AML-193 (cell line): ENCODE measurements at regions not wholly inside any gene's neighbourhood (a gene's known extent, or its start where the extent isn't known, plus 50 kb on each side); places are given as distances from the start of the nearest gene placed in this dataset.
"Not testable (repeated sequence)": the region's sequence is repeated elsewhere in the genome, so short reads cannot be mapped to it uniquely, and the experiment has no call there.

ENCODE experiments used
- DNase-seq, 2 experiments: peaks; one replicate each; lab custom pipeline; 2025; lab: John Stamatoyannopoulos, UW

DNA sequence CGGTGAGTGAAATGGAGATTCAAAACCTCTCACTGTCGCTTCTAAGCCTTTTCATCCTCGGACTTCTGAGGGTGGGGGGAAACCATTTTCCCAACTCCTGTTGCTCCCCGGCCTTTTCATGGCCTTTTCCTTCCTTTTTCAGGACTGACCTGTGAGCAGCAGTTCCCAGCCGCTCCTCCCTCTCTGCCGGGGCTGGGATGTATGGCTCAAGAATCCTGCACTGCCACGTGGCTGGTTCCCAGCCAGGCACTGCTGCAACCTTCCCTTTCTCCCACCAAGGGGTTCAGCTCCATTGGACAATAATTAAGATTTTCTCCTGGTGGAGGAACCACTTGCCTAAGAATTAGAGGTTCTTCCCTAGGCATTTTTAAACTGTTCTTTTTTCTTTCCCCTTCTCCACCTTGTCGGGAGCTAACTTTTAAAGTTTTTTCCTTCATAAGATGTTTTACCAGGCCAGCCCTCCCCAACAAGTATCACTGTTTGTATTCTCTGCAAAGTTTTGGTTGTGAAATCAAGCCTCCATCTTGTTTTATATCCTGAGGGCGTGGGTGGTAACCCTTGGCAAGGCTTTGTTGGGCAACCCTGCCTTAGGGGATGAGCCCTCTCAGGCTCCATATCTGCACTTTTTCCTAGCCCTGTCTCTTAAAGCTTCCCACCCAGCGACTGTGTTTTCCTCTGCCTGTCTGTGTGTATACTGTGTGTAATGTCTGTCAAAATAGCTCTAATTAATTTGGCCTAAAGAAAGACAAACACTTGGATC, 1166.6 kb upstream of the ADGRL2 start:
- no peak for DNase-seq

DNA sequence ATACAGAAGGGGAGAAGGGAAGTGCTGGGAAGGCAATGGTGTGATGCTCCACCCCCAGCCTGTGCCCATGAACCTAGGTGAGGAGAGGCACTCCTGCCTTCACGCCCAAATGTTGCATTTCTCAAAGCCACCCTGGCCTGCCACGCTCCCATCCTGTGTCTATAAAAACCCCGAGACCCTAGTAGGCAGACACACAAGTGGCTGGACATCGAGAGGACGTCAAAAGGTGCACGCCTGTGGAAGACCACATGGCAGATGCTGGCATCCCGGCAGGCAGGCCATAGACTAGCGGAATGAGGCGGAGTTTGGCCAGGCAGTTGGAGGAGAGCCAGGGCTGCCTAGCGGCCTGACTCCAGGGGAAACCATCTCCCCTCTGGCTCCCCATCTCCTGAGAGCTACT, 1168.5 kb upstream of the ADGRL2 start:
- no peak for DNase-seq

DNA sequence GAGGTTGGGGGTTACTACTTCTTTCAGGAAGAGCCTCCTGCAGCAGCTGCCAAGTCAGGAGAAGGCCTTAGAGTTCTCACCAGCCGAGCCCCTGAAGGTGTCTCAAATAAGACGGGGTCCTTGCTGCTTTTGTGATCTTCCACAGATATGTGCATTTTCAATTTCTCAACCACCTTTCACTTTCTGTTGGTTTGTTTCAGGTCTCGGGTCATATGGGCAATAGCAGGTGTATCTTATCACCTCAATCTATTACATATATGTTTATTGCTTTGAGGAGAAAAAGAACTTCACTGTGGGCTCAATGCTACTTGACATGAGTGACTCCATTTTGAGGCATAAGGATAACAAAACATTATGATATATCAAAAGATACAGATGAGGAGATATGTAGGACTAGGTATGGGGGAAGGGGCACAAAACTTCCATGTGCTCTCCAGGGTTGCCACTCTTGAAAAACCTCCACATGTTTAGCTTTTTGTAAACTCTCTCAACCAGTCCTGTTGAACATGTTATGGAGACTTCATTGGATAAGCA, 1171.4 kb upstream of the ADGRL2 start:
- DNase-seq = no peak

DNA sequence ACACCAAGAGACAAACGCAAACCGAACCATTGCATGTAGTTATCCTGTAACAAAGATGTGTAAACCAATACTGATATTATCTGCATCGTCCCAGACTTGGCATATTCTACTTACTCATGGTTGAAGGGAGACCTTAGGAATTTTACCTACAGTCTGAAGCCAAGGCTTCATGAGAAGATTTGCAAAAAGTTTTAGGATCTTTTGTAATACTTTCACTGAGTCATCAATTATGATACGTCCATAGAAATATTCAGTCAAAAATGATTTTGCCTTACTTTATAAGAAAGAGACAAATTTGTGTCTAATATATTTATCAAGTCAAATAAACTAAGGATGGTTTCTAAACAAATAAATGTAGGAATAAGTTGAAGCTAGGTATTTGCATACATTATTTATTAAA, 1176.1 kb upstream of the ADGRL2 start:
- DNase-seq = no peak

DNA sequence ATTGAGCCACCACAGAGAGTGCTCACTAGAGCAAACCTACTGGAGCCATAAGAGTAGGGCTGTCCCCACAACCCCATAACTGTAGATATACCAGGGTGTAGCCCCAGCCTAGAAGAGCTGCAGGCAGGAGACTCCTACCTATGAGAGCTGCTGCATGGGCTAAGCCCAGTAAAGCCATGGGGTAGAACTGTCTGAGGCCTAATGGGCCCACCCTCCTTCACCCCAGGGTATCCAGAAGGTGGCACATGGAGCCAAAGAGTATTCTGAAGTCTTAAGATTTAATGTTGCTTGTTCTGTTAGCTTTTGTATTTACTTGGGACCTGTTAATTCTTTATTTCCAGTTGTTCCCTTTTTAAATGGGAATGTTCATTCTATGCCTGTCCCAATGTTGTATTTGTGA, 1193.7 kb upstream of the ADGRL2 start:
- no peak for DNase-seq

DNA sequence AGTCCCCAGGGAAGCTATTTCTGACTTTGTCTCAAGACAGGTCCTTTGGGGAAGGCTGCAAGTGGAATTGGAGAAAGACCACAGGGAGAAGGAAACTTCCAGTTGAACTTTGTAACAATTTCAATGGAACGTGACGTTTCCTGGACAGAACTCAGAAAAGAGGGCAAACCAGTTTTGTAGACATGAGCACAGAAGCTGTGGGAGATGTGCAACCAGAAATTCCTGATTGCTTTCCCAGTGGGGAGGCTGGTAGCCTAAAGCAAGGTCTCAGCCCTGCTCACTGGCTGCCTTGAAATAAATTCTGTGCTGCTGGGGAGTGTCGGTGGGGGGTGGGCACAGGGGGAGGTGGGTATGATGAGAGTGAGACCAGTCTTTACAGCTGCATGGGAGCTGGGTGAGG, 1206.7 kb upstream of the ADGRL2 start:
- DNase-seq = no peak

DNA sequence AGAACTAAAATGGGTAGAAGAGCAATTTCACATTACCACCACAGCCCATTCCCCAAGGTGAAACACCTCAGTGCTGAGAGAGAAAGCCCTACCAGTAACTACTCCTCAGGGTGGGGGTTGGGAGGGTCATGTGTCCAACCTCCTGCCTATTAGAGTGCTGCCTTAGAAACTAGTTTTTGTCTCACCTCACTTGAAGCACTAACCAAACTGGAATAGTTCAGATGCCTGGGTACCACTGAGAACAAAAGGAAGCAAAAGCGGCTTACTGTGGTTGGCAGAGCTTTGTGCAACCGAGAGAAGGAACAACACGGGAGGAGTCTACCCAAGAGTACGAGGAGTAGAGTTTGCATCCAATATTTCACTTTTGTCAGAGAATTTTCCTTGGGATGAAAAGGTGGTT, 1207.5 kb upstream of the ADGRL2 start:
- DNase-seq = no peak

DNA sequence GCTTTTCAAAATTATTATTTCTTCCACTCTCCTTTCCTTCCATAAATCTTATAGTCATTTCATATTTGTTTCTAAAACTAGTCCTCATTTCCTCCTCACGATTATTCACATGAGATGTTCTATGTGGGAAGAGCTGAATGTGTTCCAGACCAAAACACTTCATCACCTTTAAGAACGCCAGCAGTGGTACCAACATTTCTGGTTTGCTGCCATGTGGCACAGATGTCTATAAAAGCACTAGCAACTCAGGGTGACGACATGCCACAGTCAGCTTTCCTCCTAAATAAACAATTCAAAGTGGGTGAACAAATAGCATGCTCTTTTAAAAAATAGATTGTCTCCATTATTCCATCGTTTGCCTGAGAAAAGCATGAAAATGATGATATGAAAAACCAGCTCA, 1217.8 kb upstream of the ADGRL2 start:
- DNase-seq = no peak

DNA sequence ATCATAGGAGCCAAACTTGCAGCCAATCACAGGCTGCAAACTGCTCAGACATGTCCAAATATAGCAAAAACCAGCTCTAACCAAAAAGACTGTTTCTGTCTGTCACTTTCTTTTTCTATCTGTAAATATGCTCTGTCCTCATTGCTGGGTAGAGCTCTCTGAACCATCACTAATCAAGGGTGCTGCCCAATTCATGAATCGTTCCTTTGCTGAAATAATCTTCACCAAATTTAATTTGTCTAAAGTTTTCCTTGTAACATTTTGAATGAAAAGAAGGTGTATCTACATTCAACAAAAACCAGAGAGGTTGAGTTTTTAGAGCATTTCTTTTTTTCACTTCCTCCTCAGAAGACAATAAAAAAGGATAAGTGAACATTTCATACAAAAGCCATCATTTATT, 1221.7 kb upstream of the ADGRL2 start:
- no peak for DNase-seq

DNA sequence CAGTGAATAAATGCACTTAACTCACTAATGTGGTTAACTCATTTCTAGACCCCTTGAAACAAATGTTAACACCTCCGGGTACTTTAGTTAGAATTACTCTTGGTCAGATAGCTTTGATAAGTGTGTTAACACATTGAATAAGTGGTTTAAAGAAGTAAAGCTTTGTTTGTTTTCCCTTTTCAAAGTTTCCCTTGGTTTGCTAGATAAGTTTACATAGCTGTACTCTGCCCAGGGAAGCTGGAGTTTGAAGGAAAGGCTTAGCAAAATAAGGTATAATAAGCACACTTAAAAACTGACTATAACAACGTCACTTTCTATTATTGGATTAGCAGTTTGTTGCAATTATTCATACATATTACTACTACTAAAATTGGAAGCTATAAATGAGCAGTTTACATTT, 1233.9 kb upstream of the ADGRL2 start:
- no peak for DNase-seq

DNA sequence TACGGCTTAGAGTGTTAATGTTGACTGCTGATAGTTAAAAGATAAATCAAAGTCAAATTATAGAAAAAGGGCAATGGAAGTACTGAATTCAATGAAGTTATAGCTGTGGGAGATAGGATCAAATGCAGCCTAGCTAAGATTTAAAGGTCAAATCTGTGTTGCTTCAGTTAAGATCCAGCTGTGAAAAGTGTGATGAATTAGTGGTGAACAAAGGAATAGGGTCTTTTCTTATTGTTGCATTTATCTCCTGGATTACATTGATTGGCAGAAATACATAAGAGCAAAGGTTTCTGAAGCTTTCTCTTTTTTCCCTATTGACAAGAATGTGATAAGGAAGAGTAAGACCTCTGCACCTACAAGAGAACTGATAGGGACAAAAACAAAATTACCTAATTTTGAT, 1234.6 kb upstream of the ADGRL2 start:
- DNase-seq = no peak

DNA sequence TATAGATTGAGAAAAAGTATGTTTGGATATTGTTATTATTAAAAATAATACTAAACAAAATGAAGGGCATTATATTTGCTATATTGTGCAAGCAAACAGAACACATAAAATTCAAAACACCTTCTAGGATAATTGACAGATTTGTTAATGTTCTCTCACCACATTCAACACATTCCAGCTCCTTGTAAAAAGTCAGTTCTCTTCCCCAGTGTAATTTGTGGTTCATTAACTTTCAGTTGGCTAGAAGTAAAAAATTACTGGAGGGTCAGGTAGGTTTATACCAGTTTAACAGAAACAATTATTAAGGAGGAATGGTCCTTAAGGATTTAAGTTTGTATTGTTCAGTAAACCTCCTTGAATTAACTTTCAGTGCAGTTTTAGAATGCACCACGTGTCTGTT, 1235.3 kb upstream of the ADGRL2 start:
- DNase-seq = no peak

DNA sequence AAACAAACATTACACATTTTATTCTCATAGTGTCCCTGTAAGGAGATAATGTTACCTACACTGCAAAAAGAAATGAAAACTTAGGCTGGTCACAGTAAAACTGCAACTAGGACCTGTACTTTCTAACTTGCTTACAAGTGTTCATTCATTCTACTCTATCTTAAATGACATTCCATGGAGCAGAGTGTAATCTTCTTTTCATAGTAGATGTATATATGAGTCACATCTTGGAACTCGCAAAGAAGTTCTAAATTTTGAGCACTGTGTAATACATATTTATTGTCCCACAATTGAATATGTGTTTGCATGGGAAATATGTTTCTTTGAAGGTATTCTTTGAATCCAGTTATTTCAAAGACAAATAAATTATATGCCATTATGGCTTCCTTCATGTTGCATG, 1258.5 kb upstream of the ADGRL2 start:
- DNase-seq = no peak

DNA sequence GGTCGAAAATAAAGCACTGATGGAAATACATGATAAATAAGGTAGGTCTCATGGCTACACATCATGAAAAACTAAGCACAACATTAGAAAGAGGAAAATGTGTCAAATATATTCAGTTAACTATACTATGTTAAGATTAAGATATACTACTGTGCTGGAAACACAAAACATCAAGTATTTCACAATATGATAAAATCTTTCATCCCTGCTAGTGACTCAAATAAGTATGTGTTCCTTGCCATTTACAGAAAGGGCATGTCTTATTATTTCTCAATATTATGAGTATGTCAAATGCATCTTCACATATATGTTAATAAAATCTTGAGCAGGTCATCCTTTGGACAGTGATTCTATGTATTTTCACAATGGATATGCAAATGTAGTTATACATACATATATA, 1260.1 kb upstream of the ADGRL2 start:
- no peak for DNase-seq

DNA sequence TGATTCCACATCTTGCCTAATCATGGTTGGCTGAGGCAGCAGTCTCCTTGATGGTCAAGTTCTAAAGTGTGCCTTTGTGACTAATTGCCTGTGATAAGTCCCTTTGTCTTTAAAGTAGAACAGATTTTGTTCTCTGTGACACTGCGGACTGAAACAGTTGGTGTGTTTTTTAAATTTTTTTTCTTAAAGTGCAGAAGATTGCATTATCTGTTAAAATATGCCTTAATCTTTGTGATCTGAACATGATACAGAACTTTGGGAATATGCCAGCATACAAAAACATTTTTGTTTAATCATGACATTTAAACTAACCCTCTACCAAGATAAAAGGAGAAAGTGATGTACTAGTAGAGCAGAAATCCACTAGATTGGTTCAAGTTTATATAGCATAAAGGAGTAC, 1260.6 kb upstream of the ADGRL2 start:
- no peak for DNase-seq

DNA sequence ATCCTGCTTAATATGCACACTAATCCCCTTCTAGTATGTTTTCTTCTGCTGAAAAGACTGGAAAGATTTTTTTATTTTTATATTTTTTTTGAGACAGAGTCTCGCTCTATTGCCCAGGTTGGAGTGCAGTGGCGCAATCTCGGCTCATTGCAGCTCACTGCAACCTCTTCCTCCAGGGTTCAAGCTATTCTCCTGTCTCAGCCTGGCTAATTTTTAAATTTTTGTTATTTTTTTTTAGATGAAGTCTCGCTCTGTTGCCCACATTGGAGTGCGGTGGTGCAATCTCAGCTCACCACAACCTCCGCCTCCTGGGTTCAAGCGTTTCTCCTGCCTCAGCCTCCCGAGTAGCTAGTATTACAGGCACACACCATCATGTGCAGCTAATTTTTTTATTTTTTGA, 1261.4 kb upstream of the ADGRL2 start:
- DNase-seq = not testable (repeated sequence)

DNA sequence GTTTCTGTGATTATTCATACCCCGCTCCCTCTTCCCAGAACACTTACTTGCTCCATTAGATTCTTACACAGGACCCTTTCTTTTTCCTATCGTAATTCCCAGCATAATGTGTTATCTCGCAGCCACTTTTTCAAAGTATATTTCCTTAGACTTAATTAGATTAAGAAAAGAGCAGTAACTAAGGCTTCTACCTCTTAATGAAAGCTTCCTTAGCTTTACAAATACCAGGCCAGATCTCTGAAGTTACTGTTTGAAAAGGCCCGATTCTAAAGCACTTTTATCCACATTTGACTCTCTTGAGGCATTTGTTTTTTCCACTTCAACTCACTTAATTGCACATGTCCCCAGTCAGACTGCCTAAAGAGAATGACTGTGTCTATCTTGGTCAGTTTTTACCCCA, 1264.3 kb upstream of the ADGRL2 start:
- no peak for DNase-seq

DNA sequence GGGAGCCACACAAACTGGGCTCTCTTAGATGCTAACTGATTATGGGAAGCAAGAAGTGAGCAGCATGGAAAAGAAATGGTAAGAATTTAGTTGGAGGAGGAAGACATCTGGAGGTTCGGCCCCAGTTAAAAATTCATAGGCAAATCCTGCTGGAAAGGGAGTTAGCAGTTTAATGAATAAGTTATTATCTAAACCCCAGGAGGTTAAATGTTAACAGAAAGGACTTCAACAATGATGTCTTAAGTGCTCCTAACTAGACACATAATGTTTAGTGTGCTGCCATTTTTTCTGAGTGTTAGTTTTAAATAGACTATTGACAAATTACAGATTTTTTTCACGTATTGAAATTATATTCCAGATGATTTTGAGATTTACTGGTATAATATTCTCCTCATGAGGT, 1265.3 kb upstream of the ADGRL2 start:
- DNase-seq = no peak

DNA sequence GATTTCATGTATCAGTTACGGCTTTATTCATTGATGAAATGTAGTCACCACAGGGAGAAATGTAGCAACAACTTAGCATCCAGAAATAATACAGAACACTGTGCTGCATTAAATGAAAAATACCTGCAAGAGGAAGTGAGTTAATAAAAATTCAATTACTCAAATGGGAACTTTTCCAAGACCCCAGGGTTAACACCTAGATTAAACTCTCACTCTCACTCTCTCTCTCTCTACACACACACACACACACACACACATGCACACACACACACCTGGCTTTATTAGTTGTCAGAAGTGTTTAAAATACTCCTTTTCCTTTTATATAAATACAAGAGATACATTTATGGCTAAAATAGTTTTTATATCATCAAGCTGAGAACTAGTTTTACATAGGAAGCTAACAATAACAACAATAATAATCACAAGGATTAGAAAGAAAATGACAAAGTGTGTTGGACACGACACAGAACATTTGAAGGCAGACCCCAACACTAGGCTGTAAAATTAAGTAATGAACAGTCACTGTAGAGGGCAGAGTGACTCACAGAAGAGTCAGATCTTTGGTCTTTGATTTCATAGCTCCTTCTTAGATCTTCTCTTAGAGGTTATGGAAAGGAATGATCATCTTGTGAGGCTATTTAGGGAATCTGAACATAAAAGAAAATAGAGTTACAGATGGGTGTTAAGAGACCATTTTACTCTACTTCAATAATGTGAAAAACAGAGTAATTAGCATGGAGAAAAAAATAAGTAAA, 1266.0 kb upstream of the ADGRL2 start:
- no peak for DNase-seq

DNA sequence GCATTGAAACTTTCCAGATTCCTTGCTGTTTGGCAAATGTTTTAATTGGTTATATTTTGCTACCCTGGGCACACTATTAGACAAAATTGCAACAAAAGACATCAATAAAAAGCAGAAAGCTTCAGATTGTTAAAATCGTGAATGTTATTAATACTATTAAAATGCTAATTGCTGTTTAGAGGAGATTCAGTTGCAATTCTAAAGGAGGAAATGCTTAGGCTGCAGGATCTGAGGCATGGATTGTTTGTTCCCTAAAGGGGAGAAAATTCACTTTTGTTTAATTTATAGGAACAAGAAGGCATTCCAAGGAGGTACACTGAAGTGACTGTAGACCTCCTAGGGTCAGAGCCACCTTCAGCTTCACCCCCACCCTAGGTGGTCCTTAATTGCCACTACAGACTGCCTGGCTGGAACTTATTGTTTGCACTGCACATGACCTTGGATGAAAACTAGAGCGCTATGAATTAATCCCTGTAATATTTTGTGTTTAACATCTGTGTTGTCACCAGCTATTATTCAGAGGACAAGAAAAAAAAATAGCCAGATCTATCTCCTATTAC, 1266.9 kb upstream of the ADGRL2 start:
- no peak for DNase-seq

DNA sequence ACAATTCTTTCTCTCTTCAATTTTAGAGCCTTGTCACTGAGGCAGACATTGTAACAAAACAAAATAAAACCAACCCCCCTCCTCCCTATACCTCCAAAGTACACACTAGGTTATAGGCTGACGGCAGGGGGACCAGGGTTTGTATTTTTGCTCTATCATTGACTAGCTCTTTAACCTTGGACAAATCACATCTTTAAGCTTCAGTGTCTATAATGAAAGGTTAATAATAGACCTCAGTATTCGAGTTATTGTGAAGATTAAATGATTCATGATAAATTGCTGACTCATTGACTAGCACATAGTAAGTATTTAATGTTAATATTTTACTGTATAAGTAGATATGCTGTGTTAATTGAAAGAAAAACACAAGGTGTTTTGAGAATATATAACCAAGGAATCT, 1267.6 kb upstream of the ADGRL2 start:
- DNase-seq = no peak

DNA sequence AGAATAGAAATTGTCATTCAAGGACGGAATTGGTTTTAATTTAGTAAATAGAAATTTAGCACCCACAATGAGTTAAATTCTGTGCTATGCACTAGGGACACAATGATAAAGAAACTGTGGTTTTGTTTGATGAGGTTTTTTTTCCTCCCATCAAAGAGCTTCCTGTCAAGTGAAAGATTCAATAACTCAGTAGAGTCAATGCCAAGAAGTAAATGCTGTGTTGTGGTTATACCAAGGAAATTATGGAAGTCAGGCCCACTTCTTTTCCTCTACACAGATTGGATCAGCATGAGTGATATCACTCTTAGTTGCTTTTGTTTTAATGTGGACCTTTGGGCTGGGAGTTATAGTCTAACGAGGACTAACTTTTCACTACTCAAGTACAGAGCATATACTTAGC, 1269.6 kb upstream of the ADGRL2 start:
- no peak for DNase-seq

DNA sequence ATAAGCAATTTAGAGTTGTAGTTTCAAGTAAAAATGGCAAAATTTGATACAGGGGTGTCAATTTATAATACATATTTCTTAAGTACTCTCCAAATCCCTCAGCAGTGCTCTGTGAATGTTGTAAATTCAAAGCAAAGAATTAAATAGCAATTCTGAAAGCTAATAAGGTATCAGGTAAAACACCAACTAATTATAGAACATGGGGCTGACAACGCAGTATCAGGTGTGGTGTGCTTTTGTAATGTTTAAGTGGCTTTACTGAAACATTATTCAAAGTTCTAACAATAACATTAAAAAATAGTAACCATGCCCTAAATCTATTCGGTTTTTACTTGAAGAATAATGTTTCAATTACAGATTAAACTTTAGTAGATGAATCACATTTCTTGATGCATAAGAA, 1271.2 kb upstream of the ADGRL2 start:
- no peak for DNase-seq
